ENCODE measurements at regions not wholly inside any gene's neighbourhood (a gene's known extent, or its start where the extent isn't known, plus 50 kb on each side); places are given as distances from the start of the nearest gene placed in this dataset.

GRCh38 chr14:54116972-54117371, 160.3 kb upstream of the BMP4 start:
- H3K4me3 Mint-ChIP-seq = no peak overlapping the region
- intact Hi-C loops (cut with DNase I, micrococcal nuclease) = no loop called here
- ATAC-seq (no peak), DNase-seq (no peak)
- POLR2A ChIA-PET = no interaction called here
- CTCF ChIA-PET = interaction anchor here (0.7 kb wide), 1 partner anchor 750 kb away, joined by 3 read pairs; no protein-coding TSS in a partner anchor
- H3K4me1 Mint-ChIP-seq = no peaks in the 10 kb centered on the region
- no peaks in the 10 kb centered on the region for H3K36me3 Mint-ChIP-seq (ENCODE audit: low read depth)
- peaks cover 5% of the 10 kb centered on the region for H3K27me3 Mint-ChIP-seq
- no peaks in the 10 kb centered on the region for H3K9me3 Mint-ChIP-seq (ENCODE audit: low read depth)
- no peak overlapping the region for H3K27ac Mint-ChIP-seq

- H3K4me3 Mint-ChIP-seq = no peak overlapping the region
- intact Hi-C loops (cut with DNase I, micrococcal nuclease) = no loop called here
- DNase-seq (no peak), ATAC-seq (no peak)
- POLR2A ChIA-PET = no interaction called here
- CTCF ChIA-PET = no interaction called here
- no peaks in the 10 kb centered on the region for H3K36me3 Mint-ChIP-seq (ENCODE audit: low read depth)
- H3K4me1 Mint-ChIP-seq = no peaks in the 10 kb centered on the region
- peaks cover 3% of the 10 kb centered on the region for H3K27me3 Mint-ChIP-seq
- no peak overlapping the region for H3K27ac Mint-ChIP-seq
- H3K9me3 Mint-ChIP-seq (ENCODE audit: low read depth) = no peaks in the 10 kb centered on the region
Measured at GRCh38 chr14:54117396-54117795, 160.8 kb upstream of the BMP4 start.

- peaks cover 3% of the 10 kb centered on the region for H3K27me3 Mint-ChIP-seq
- no peaks in the 10 kb centered on the region for H3K36me3 Mint-ChIP-seq (ENCODE audit: low read depth)
- H3K4me3 Mint-ChIP-seq = no peak overlapping the region
- H3K9me3 Mint-ChIP-seq (ENCODE audit: low read depth) = no peaks in the 10 kb centered on the region
- DNase-seq (no peak), ATAC-seq (no peak)
- POLR2A ChIA-PET = interaction anchor here (0.6 kb wide), 1 partner anchor 27 kb away, joined by 5 read pairs; no protein-coding TSS in a partner anchor
- no peak overlapping the region for H3K27ac Mint-ChIP-seq
- CTCF ChIA-PET = interaction anchor here (1.3 kb wide), 1 partner anchor 57 kb away, joined by 4 read pairs; no protein-coding TSS in a partner anchor
- no peaks in the 10 kb centered on the region for H3K4me1 Mint-ChIP-seq
- intact Hi-C loops (cut with DNase I, micrococcal nuclease) = no loop called here
Measured at GRCh38 chr14:54117924-54118323, 161.3 kb upstream of the BMP4 start.

- ChIA-PET CTCF (no interaction called here), POLR2A (no interaction called here)
- DNase-seq = no peak
- no peak for ATAC-seq
- H3K4me3 Mint-ChIP-seq = no peak overlapping the region
- intact Hi-C loops (cut with DNase I, micrococcal nuclease) = no loop called here
- H3K27ac Mint-ChIP-seq = no peak overlapping the region
- H3K27me3 Mint-ChIP-seq = peaks cover 5% of the 10 kb centered on the region
- H3K36me3 Mint-ChIP-seq (ENCODE audit: low read depth) = no peaks in the 10 kb centered on the region
- no peaks in the 10 kb centered on the region for H3K9me3 Mint-ChIP-seq (ENCODE audit: low read depth)
- no peaks in the 10 kb centered on the region for H3K4me1 Mint-ChIP-seq
Measured at GRCh38 chr14:54120260-54120659, 163.6 kb upstream of the BMP4 start.

GRCh38 chr14:54121466-54122027, 164.9 kb upstream of the BMP4 start:
- H3K4me3 Mint-ChIP-seq = no peak overlapping the region
- H3K9me3 Mint-ChIP-seq (ENCODE audit: low read depth) = no peaks in the 10 kb centered on the region
- H3K36me3 Mint-ChIP-seq (ENCODE audit: low read depth) = no peaks in the 10 kb centered on the region
- ChIA-PET POLR2A (no interaction called here), CTCF (no interaction called here)
- H3K27me3 Mint-ChIP-seq = peaks cover 5% of the 10 kb centered on the region
- ATAC-seq (no peak), DNase-seq (no peak)
- no peak overlapping the region for H3K27ac Mint-ChIP-seq
- no peaks in the 10 kb centered on the region for H3K4me1 Mint-ChIP-seq
- intact Hi-C loops (cut with DNase I, micrococcal nuclease) = no loop called here

- intact Hi-C loops (cut with DNase I, micrococcal nuclease) = no loop called here
- Mint-ChIP-seq H3K27ac (no peak overlapping the region), H3K27me3 (peaks cover 6% of the 10 kb centered on the region), H3K36me3 (ENCODE audit: low read depth) (no peaks in the 10 kb centered on the region), H3K9me3 (ENCODE audit: low read depth) (no peaks in the 10 kb centered on the region), H3K4me3 (no peak overlapping the region), H3K4me1 (no peaks in the 10 kb centered on the region)
- POLR2A ChIA-PET = no interaction called here
- ATAC-seq (no peak), DNase-seq (no peak)
- CTCF ChIA-PET = no interaction called here
Measured at GRCh38 chr14:54123841-54124240, 167.2 kb upstream of the BMP4 start.

- Mint-ChIP-seq H3K27ac (no peak overlapping the region), H3K4me1 (no peaks in the 10 kb centered on the region), H3K4me3 (no peak overlapping the region), H3K9me3 (ENCODE audit: low read depth) (no peaks in the 10 kb centered on the region), H3K36me3 (ENCODE audit: low read depth) (no peaks in the 10 kb centered on the region), H3K27me3 (peaks cover 6% of the 10 kb centered on the region)
- DNase-seq (no peak), ATAC-seq (no peak)
- ChIA-PET CTCF (no interaction called here), POLR2A (no interaction called here)
- intact Hi-C loops (cut with DNase I, micrococcal nuclease) = no loop called here
Measured at GRCh38 chr14:54125109-54125508, 168.5 kb upstream of the BMP4 start.

- ChIA-PET POLR2A (no interaction called here), CTCF (interaction anchor here (0.7 kb wide), 1 partner anchor 26 kb away, joined by 3 read pairs; no protein-coding TSS in a partner anchor)
- ATAC-seq (no peak), DNase-seq (no peak)
- H3K36me3 Mint-ChIP-seq (ENCODE audit: low read depth) = no peaks in the 10 kb centered on the region
- H3K27me3 Mint-ChIP-seq = peaks cover 4% of the 10 kb centered on the region
- H3K4me3 Mint-ChIP-seq = no peak overlapping the region
- no peaks in the 10 kb centered on the region for H3K9me3 Mint-ChIP-seq (ENCODE audit: low read depth)
- no peak overlapping the region for H3K27ac Mint-ChIP-seq
- intact Hi-C loops (cut with DNase I, micrococcal nuclease) = no loop called here
- H3K4me1 Mint-ChIP-seq = no peaks in the 10 kb centered on the region
Measured at GRCh38 chr14:54126947-54127346, 170.3 kb upstream of the BMP4 start.

GRCh38 chr14:54127526-54127925, 170.9 kb upstream of the BMP4 start:
- H3K27ac Mint-ChIP-seq = no peak overlapping the region
- H3K27me3 Mint-ChIP-seq = peaks cover 4% of the 10 kb centered on the region
- H3K9me3 Mint-ChIP-seq (ENCODE audit: low read depth) = no peaks in the 10 kb centered on the region
- ChIA-PET POLR2A (no interaction called here), CTCF (interaction anchor here (0.7 kb wide), 1 partner anchor 25 kb away, joined by 3 read pairs; no protein-coding TSS in a partner anchor)
- H3K4me3 Mint-ChIP-seq = no peak overlapping the region
- no peak for ATAC-seq
- H3K36me3 Mint-ChIP-seq (ENCODE audit: low read depth) = no peaks in the 10 kb centered on the region
- no peak for DNase-seq
- H3K4me1 Mint-ChIP-seq = no peaks in the 10 kb centered on the region
- intact Hi-C loops (cut with DNase I, micrococcal nuclease) = no loop called here

- ChIA-PET CTCF (no interaction called here), POLR2A (no interaction called here)
- intact Hi-C loops (cut with DNase I, micrococcal nuclease) = no loop called here
- Mint-ChIP-seq H3K36me3 (ENCODE audit: low read depth) (no peaks in the 10 kb centered on the region), H3K4me1 (no peaks in the 10 kb centered on the region), H3K27ac (no peak overlapping the region), H3K4me3 (no peak overlapping the region), H3K27me3 (peaks cover 1% of the 10 kb centered on the region), H3K9me3 (ENCODE audit: low read depth) (no peaks in the 10 kb centered on the region)
- DNase-seq (no peak), ATAC-seq (no peak)
Measured at GRCh38 chr14:54129850-54130640, 173.4 kb upstream of the BMP4 start.

- POLR2A ChIA-PET = no interaction called here
- intact Hi-C loops (cut with DNase I, micrococcal nuclease) = no loop called here
- Mint-ChIP-seq H3K27ac (no peak overlapping the region), H3K4me3 (no peak overlapping the region), H3K9me3 (ENCODE audit: low read depth) (no peaks in the 10 kb centered on the region), H3K4me1 (no peaks in the 10 kb centered on the region), H3K36me3 (ENCODE audit: low read depth) (no peaks in the 10 kb centered on the region), H3K27me3 (no peaks in the 10 kb centered on the region)
- CTCF ChIA-PET = no interaction called here
- no peak for DNase-seq
- no peak for ATAC-seq
Measured at GRCh38 chr14:54132496-54132895, 175.9 kb upstream of the BMP4 start.

GRCh38 chr14:54133896-54134295, 177.3 kb upstream of the BMP4 start:
- H3K4me3 Mint-ChIP-seq = no peak overlapping the region
- intact Hi-C loops (cut with DNase I, micrococcal nuclease) = no loop called here
- ChIA-PET POLR2A (no interaction called here), CTCF (no interaction called here)
- H3K27ac Mint-ChIP-seq = no peak overlapping the region
- H3K9me3 Mint-ChIP-seq (ENCODE audit: low read depth) = no peaks in the 10 kb centered on the region
- no peaks in the 10 kb centered on the region for H3K4me1 Mint-ChIP-seq
- no peaks in the 10 kb centered on the region for H3K27me3 Mint-ChIP-seq
- DNase-seq (no peak), ATAC-seq (no peak)
- no peaks in the 10 kb centered on the region for H3K36me3 Mint-ChIP-seq (ENCODE audit: low read depth)
